ENCODE measurements at regions not wholly inside any gene's neighbourhood (a gene's known extent, or its start where the extent isn't known, plus 50 kb on each side); places are given as distances from the start of the nearest gene placed in this dataset.
"Not testable (repeated sequence)": the region's sequence is repeated elsewhere in the genome, so short reads cannot be mapped to it uniquely, and the experiment has no call there.

- no peak for DNase-seq
- Histone ChIP-seq H3K9ac (ENCODE audit: low read depth, low read length) (no peak overlapping the region), H3K4me2 (ENCODE audit: insufficient read depth, low read length) (no peak overlapping the region), H3K36me3 (ENCODE audit: insufficient read depth, low read length) (no peaks in the 10 kb centered on the region), H3K4me1 (ENCODE audit: insufficient read depth, low read length) (no peaks in the 10 kb centered on the region), H3K79me2 (ENCODE audit: insufficient read depth, low read length) (no peaks in the 10 kb centered on the region), H3K27me3 (ENCODE audit: insufficient read depth, low read length, poor library complexity) (no peaks in the 10 kb centered on the region), H3K9me3 (ENCODE audit: insufficient read depth, low read length, severe bottlenecking) (no peaks in the 10 kb centered on the region), H2AFZ (ENCODE audit: low read depth, low read length) (no peak overlapping the region), H4K20me1 (ENCODE audit: insufficient read depth, low read length) (no peaks in the 10 kb centered on the region), H3K27ac (ENCODE audit: low read length) (no peak overlapping the region), H3K4me3 (ENCODE audit: low read depth in 1 of 2, low read length in 2 of 2) (no peak overlapping the region)
- no peak for ATAC-seq (ENCODE audit: insufficient read depth, low read depth)
- no peak for TF ChIP-seq EZH2 (IDR thresholded peaks at IDR 0.05; ENCODE audit: borderline replicate concordance, low read depth, low read length, severe bottlenecking)
- TF ChIP-seq CTCF (IDR thresholded peaks at IDR 0.05; ENCODE audit: borderline replicate concordance, extremely low read depth, low read length, poor library complexity, severe bottlenecking), result no peak
Measured at GRCh38 chr1:58059789-58060188, 486.7 kb downstream of the OMA1 start.

- no peaks in the 10 kb centered on the region for H3K27me3 ChIP-seq (ENCODE audit: insufficient read depth, low read length, poor library complexity)
- no peak overlapping the region for H2AFZ ChIP-seq (ENCODE audit: low read depth, low read length)
- no peaks in the 10 kb centered on the region for H3K9me3 ChIP-seq (ENCODE audit: insufficient read depth, low read length, severe bottlenecking)
- no peaks in the 10 kb centered on the region for H3K4me1 ChIP-seq (ENCODE audit: insufficient read depth, low read length)
- no peaks in the 10 kb centered on the region for H4K20me1 ChIP-seq (ENCODE audit: insufficient read depth, low read length)
- H3K9ac ChIP-seq (ENCODE audit: low read depth, low read length), result no peak overlapping the region
- H3K27ac ChIP-seq (ENCODE audit: low read length), result no peak overlapping the region
- no peak for TF ChIP-seq CTCF (IDR thresholded peaks at IDR 0.05; ENCODE audit: borderline replicate concordance, extremely low read depth, low read length, poor library complexity, severe bottlenecking)
- no peak for TF ChIP-seq EZH2 (IDR thresholded peaks at IDR 0.05; ENCODE audit: borderline replicate concordance, low read depth, low read length, severe bottlenecking)
- DNase-seq (no peak), ATAC-seq (ENCODE audit: insufficient read depth, low read depth) (no peak)
- no peaks in the 10 kb centered on the region for H3K79me2 ChIP-seq (ENCODE audit: insufficient read depth, low read length)
- no peak overlapping the region for H3K4me2 ChIP-seq (ENCODE audit: insufficient read depth, low read length)
- H3K36me3 ChIP-seq (ENCODE audit: insufficient read depth, low read length), result no peaks in the 10 kb centered on the region
- H3K4me3 ChIP-seq (ENCODE audit: low read depth in 1 of 2, low read length in 2 of 2), result no peak overlapping the region
Measured at GRCh38 chr1:58058323-58058722, 488.2 kb downstream of the OMA1 start.

- Histone ChIP-seq H3K4me1 (ENCODE audit: insufficient read depth, low read length) (no peaks in the 10 kb centered on the region), H3K4me3 (ENCODE audit: low read depth in 1 of 2, low read length in 2 of 2) (no peak overlapping the region), H3K79me2 (ENCODE audit: insufficient read depth, low read length) (no peaks in the 10 kb centered on the region), H3K27ac (ENCODE audit: low read length) (no peak overlapping the region), H3K36me3 (ENCODE audit: insufficient read depth, low read length) (no peaks in the 10 kb centered on the region), H2AFZ (ENCODE audit: low read depth, low read length) (no peak overlapping the region), H3K9me3 (ENCODE audit: insufficient read depth, low read length, severe bottlenecking) (no peaks in the 10 kb centered on the region), H3K27me3 (ENCODE audit: insufficient read depth, low read length, poor library complexity) (no peaks in the 10 kb centered on the region), H3K9ac (ENCODE audit: low read depth, low read length) (no peak overlapping the region), H3K4me2 (ENCODE audit: insufficient read depth, low read length) (no peak overlapping the region), H4K20me1 (ENCODE audit: insufficient read depth, low read length) (no peaks in the 10 kb centered on the region)
- ATAC-seq (ENCODE audit: insufficient read depth, low read depth) (no peak), DNase-seq (no peak)
- TF ChIP-seq CTCF (IDR thresholded peaks at IDR 0.05; ENCODE audit: borderline replicate concordance, extremely low read depth, low read length, poor library complexity, severe bottlenecking), result no peak
- no peak for TF ChIP-seq EZH2 (IDR thresholded peaks at IDR 0.05; ENCODE audit: borderline replicate concordance, low read depth, low read length, severe bottlenecking)
Measured at GRCh38 chr1:58057826-58058225, 488.7 kb downstream of the OMA1 start.

GRCh38 chr1:58051187-58051586 is 495.3 kb downstream of the OMA1 start:
- H3K4me3 ChIP-seq (ENCODE audit: low read depth in 1 of 2, low read length in 2 of 2); H3K27me3 ChIP-seq (ENCODE audit: insufficient read depth, low read length, poor library complexity); H3K9me3 ChIP-seq (ENCODE audit: insufficient read depth, low read length, severe bottlenecking); H3K79me2 ChIP-seq (ENCODE audit: insufficient read depth, low read length); H3K36me3 ChIP-seq (ENCODE audit: insufficient read depth, low read length); H2AFZ ChIP-seq (ENCODE audit: low read depth, low read length); H3K27ac ChIP-seq (ENCODE audit: low read length); H4K20me1 ChIP-seq (ENCODE audit: insufficient read depth, low read length); ATAC-seq (ENCODE audit: insufficient read depth, low read depth); H3K4me2 ChIP-seq (ENCODE audit: insufficient read depth, low read length); H3K9ac ChIP-seq (ENCODE audit: low read depth, low read length); H3K4me1 ChIP-seq (ENCODE audit: insufficient read depth, low read length); DNase-seq: not testable (repeated sequence)

Data from DND-41 (cell line).